GM13977 (cell line): ENCODE measurements at regions not wholly inside any gene's neighbourhood (a gene's known extent, or its start where the extent isn't known, plus 50 kb on each side); places are given as distances from the start of the nearest gene placed in this dataset.

ENCODE experiments used
- DNase-seq: peaks from one replicate; pipeline ENCODE4 v3.0.0; 2012; ENCODE audit warnings: low spot score
- CTCF ChIP-seq: IDR thresholded peaks from 2 replicates; pipeline ENCODE4 v1.5.1; 2012; ENCODE audit warnings: mild to moderate bottlenecking, control low read depth; ENCODE audit not compliant: insufficient read depth; ENCODE audit errors: extremely low read depth, missing control alignments
- in situ Hi-C: fragments of 300-500 bp; cut with MboI; formaldehyde crosslinking; loops from one replicate; pipeline ENCODE4 v1.12.0; 2022; ENCODE audit warnings: low sequenced_read_pairs, low pct_unique_long_range_greater_than_20kb, mixed read lengths, inconsistent platforms; ENCODE audit not compliant: unreplicated experiment

DNA sequence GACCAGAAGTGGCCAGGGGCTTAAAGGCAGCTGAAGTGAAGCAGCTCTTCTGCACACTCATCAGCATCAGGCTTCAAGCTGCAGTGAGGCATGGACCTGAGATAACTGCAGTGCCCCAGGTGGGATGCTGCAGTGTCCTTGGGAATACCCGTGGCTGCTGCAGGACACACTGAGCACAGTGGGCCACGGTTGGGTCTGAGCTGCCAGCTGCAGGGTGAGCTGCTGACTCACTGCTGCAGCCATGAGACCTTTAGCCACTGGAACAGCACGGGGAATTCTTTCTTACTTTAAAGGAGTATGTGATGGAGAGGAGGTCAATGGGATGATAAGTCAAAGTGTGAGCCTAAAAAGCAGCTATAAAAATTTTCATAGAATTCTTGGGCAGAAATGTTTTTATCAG lies 102.1 kb downstream of the XCL2 start:
- TF ChIP-seq CTCF, result no peak
- in situ Hi-C loops, result loop anchor here (25.0 kb wide), 1 partner anchor 121 kb away; no protein-coding TSS in a partner anchor
- DNase-seq, result no peak

DNA sequence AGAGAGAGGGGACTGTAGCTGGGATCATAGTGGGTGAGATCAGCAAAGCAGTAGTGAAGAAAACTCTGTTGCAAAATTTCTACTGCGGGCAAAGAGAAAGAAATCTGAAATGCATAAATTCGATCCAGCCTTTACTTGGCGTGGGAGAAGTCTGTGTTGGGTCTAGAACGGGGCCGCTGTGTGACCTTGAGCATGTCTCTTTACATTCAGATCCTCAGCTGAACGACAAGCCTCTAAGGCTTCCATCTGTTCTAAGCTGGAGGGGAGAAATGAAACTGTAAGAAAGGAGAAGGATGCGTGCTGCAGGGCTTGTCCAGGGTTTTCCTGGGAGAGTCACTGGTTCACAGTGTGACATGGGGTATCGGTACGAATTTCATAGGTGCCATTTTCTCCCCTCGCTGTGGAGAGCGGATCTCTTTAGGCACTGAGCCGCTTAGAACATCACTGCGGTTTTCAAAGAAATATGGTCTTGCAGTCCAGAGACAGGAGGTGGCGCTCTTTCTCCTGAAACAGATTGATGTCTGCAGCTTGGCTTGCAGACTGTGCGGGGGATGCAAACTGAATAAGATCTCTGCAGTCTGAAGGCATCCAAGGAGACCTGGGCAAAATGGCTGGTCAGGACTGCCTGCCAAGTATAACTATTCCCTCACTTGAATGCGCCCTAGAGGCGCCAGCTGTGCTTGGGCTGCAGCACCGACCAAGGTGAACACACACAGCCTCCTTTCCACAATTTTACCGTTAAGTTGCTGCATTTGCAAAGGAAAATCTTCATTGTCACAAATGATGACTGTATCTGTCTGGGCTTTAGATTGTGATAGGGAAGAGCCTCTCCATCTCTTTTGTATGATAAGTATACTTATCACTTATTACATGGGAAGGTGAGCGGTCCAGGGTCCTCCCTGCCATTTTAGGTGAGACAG lies 104.1 kb downstream of the XCL2 start:
- peak; percentile 63 for DNase-seq
- in situ Hi-C loops, result loop anchor here (25.0 kb wide), 1 partner anchor 123 kb away; no protein-coding TSS in a partner anchor
- peak; percentile 70 for TF ChIP-seq CTCF

DNA sequence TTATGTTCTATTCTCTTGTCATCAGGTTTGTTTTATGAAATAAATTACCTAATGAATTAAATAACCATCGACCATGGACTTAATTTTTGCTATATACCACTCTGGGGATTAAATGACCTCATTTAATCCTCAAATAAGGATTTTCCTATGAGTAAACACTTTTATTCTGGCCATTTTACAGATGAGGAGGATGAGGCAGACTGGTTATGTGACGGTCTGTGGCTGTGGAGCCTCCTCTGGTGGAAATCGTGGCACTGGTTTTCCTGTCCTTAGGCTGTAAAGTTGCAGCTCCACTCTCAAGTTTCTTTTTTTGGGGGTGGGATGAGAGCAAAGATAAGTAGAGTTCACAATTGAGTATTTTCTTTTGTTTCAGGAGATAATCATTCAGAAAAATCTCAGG lies 105.2 kb downstream of the XCL2 start:
- no peak for TF ChIP-seq CTCF
- DNase-seq, result no peak
- in situ Hi-C loops, result loop anchor here (25.0 kb wide), 1 partner anchor 124 kb away; no protein-coding TSS in a partner anchor

DNA sequence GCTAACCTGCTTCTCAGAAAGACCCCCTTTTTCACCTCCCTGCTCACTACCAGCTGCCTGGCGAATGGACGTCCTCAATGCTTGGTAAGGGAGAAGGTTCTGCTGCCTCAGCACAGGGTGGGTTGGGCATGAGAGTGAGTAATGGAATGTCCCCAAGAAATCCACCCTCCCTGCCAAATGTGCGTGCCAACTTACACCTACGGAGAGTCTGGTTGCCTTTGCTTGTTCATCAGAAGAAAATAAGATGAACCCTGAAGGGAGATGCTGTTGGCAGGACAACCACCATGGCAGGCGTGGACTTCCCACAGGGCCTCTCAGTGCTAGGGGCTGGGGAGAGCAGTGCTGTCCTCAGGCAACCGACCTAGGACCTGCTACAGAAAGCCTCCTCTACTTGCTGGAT lies 106.0 kb downstream of the XCL2 start:
- in situ Hi-C loops, result loop anchor here (25.0 kb wide), 1 partner anchor 124 kb away; no protein-coding TSS in a partner anchor
- DNase-seq, result no peak
- TF ChIP-seq CTCF, result no peak

DNA sequence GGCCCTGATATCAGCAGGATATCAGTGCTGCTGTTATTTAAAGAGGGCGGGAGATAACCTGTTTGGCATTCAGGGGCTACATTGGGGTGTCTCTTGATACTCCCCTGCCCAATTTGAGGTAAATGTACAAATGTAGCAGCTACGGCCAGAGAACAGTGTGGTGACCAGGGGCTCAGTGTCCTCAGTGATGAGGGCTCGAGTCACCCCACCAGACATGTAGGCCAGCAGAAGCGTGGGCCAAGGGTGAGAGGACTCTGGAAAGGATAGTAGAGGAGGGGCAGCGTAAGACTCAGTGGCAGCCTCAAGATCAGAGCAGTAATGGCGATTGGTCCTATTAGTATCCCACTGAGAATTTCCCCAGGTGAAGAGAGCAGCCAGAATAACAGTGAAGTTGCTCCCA lies 108.4 kb downstream of the XCL2 start:
- in situ Hi-C loops, result loop anchor here (25.0 kb wide), 1 partner anchor 127 kb away; no protein-coding TSS in a partner anchor
- no peak for DNase-seq
- TF ChIP-seq CTCF, result no peak

- in situ Hi-C loops, result loop anchor here (25.0 kb wide), 1 partner anchor 129 kb away; no protein-coding TSS in a partner anchor
- no peak for TF ChIP-seq CTCF
- DNase-seq, result no peak
Observed at GRCh38 chr1:168433238-168433637, 110.6 kb downstream of the XCL2 start.
